PC-9 (cell line): ENCODE measurements at regions not wholly inside any gene's neighbourhood (a gene's known extent, or its start where the extent isn't known, plus 50 kb on each side); places are given as distances from the start of the nearest gene placed in this dataset.

Experiments
- EZH2 ChIP-seq: fragments of 200-600 bp; sonication (generic); IDR thresholded peaks from 2 replicates; pipeline ENCODE4 v1.8.0; 2017; ENCODE audit warnings: antibody characterized with exemption, low read depth
- TF ChIP-seq, protein P1 (sequence below): fragments of 200-600 bp; sonication (generic); conservative IDR thresholded peaks from 2 replicates; pipeline ENCODE4 v1.6.1; 2017; ENCODE audit warnings: mixed run types, antibody characterized with exemption, mild to moderate bottlenecking, moderate library complexity

DNA sequence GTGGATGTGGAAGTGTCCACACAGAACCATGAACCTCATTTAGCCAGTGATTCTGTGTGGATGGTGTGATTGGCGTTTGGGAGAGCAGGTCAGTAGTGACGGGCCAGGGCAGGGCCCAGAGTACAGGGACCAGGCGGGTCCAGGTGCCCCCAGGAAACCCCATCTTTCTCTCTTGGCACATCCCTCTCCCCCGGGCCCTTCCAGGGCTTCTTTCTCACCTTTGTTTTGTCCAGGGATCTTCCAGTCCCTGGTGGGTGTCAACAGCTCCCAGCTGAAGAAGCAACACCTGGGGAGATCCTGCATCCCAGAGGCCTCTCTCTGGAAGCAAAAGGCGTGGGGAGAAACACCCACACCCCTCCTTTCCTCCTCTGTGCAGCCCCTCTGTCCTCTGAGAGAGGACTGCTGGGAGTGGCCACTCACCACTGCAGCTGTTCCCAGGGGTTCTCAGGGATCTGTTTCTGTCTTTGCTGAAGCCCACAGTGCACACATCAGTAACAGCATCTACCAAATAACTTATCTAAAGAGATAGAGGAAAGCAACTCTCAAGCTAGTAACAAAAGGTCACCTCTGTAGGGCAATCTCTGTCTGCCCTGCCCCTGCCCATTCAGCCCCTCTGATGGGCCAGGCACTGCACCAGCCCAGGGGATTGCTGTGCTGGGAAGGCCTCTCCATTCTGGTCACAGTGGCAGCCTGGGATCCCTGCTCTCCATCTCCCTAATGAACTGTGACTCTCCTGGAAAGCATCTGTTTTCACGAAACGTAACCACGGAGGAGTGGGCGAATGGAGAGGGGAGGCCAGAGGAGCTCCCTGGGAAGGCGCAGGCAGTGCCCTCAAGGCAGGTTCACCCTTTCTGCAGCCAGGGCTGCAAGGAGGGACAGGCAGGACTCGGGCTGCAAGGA, 98.3 kb upstream of the ALDH1A3 start:
- TF ChIP-seq, protein P1, sequence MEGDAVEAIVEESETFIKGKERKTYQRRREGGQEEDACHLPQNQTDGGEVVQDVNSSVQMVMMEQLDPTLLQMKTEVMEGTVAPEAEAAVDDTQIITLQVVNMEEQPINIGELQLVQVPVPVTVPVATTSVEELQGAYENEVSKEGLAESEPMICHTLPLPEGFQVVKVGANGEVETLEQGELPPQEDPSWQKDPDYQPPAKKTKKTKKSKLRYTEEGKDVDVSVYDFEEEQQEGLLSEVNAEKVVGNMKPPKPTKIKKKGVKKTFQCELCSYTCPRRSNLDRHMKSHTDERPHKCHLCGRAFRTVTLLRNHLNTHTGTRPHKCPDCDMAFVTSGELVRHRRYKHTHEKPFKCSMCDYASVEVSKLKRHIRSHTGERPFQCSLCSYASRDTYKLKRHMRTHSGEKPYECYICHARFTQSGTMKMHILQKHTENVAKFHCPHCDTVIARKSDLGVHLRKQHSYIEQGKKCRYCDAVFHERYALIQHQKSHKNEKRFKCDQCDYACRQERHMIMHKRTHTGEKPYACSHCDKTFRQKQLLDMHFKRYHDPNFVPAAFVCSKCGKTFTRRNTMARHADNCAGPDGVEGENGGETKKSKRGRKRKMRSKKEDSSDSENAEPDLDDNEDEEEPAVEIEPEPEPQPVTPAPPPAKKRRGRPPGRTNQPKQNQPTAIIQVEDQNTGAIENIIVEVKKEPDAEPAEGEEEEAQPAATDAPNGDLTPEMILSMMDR: no peak
- no peak for TF ChIP-seq EZH2
